ENCODE measurements at regions not wholly inside any gene's neighbourhood (a gene's known extent, or its start where the extent isn't known, plus 50 kb on each side); places are given as distances from the start of the nearest gene placed in this dataset.

- H3K4me1 ChIP-seq, result no peaks in the 10 kb centered on the region
- no peak for ATAC-seq
- peaks cover 0 to 1% (median 0%) of the 10 kb centered on the region in 11 donors for H3K9me3 ChIP-seq
- 81 to 85% methylated on average over 5 of the region's 5 CpGs for WGBS, 2 donors
- no peak overlapping the region for H3K4me3 ChIP-seq
- TF ChIP-seq, protein P1, sequence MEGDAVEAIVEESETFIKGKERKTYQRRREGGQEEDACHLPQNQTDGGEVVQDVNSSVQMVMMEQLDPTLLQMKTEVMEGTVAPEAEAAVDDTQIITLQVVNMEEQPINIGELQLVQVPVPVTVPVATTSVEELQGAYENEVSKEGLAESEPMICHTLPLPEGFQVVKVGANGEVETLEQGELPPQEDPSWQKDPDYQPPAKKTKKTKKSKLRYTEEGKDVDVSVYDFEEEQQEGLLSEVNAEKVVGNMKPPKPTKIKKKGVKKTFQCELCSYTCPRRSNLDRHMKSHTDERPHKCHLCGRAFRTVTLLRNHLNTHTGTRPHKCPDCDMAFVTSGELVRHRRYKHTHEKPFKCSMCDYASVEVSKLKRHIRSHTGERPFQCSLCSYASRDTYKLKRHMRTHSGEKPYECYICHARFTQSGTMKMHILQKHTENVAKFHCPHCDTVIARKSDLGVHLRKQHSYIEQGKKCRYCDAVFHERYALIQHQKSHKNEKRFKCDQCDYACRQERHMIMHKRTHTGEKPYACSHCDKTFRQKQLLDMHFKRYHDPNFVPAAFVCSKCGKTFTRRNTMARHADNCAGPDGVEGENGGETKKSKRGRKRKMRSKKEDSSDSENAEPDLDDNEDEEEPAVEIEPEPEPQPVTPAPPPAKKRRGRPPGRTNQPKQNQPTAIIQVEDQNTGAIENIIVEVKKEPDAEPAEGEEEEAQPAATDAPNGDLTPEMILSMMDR (IDR thresholded peaks at IDR 0.05), result no peak
- intact Hi-C loops (cut with DNase I), result no loop called here
- no peak for DNase-seq
- no peaks in the 10 kb centered on the region for H3K36me3 ChIP-seq
- no peak overlapping the region for H3K27ac ChIP-seq
- H3K27me3 ChIP-seq, result no peaks in the 10 kb centered on the region
These were observed 219.8 kb downstream of the TFAP2A start for GRCh38 chr6:10194816-10195672.

GRCh38 chr6:10193321-10193720 is 221.6 kb downstream of the TFAP2A start:
- H3K27me3 ChIP-seq, result no peaks in the 10 kb centered on the region
- TF ChIP-seq, protein P1 (IDR thresholded peaks at IDR 0.05), result no peak
- no peak for ATAC-seq
- no peak overlapping the region for H3K4me3 ChIP-seq
- H3K4me1 ChIP-seq, result no peaks in the 10 kb centered on the region
- no peaks in the 10 kb centered on the region for H3K36me3 ChIP-seq
- WGBS, 2 donors, result 83 to 84% methylated on average over 4 of the region's 4 CpGs
- DNase-seq, result no peak
- no peaks in the 10 kb centered on the region for H3K9me3 ChIP-seq
- intact Hi-C loops (cut with DNase I), result no loop called here
- no peak overlapping the region for H3K27ac ChIP-seq

DNA sequence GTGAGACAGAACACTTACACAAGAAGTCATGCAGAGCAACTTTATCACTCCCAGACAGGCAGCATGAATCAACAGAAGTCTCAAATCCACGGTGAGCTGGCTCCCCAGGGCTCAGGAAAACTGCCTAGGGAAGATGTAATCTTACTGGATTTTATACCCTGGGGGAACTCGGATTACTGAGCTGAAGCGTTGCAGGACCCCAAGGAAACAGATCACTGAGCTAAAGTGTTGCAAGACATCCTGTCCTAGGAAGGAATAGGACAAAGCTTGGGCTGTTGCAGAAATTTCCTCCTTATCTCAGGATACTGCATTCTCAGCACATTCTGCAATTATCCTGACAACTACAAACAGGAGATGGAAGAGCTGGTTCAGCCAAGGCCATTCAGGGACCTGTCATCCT is 224.8 kb downstream of the TFAP2A start:
- Histone ChIP-seq H3K9me3 (no peaks in the 10 kb centered on the region), H3K27me3 (peaks cover 0 to 2% (median 0%) of the 10 kb centered on the region in 7 donors), H3K27ac (no peak overlapping the region), H3K4me1 (no peaks in the 10 kb centered on the region), H3K4me3 (no peak overlapping the region), H3K36me3 (no peaks in the 10 kb centered on the region)
- TF ChIP-seq, protein P1 (IDR thresholded peaks at IDR 0.05), result no peak
- DNase-seq (no peak), ATAC-seq (no peak)
- 13 to 18% methylated on average over 3 of the region's 3 CpGs for WGBS, 2 donors
- intact Hi-C loops (cut with DNase I), result no loop called here

GRCh38 chr6:10184371-10185227 is 230.3 kb downstream of the TFAP2A start:
- H3K27ac ChIP-seq, result no peak overlapping the region
- peaks cover 0 to 2% (median 0%) of the 10 kb centered on the region in 7 donors for H3K27me3 ChIP-seq
- 65 to 74% methylated on average over 4 of the region's 4 CpGs for WGBS, 2 donors
- no peak overlapping the region for H3K4me3 ChIP-seq
- TF ChIP-seq, protein P1 (IDR thresholded peaks at IDR 0.05), result no peak
- H3K4me1 ChIP-seq, result no peaks in the 10 kb centered on the region
- H3K9me3 ChIP-seq, result no peaks in the 10 kb centered on the region
- intact Hi-C loops (cut with DNase I), result no loop called here
- H3K36me3 ChIP-seq, result no peaks in the 10 kb centered on the region
- ATAC-seq (no peak), DNase-seq (no peak)
